Transverse colon (tissue), 4 donors: ENCODE measurements at regions not wholly inside any gene's neighbourhood (a gene's known extent, or its start where the extent isn't known, plus 50 kb on each side); places are given as distances from the start of the nearest gene placed in this dataset.

ENCODE experiments used
- EP300 ChIP-seq: sonication (generic); formaldehyde crosslinking; IDR thresholded peaks from one replicate; pipeline ENCODE4 v1.6.1; 2017; ENCODE audit warnings: antibody characterized with exemption, low read depth
- POLR2A ChIP-seq: fragments of 450-650 bp; IDR thresholded peaks from one replicate; pipeline ENCODE4 v1.6.1; 2016; ENCODE audit warnings: antibody characterized with exemption, mild to moderate bottlenecking, moderate library complexity
- POLR2AphosphoS5 ChIP-seq, 3 donors: sonication (generic); formaldehyde crosslinking; IDR thresholded peaks; one replicate each; pipeline ENCODE4 v1.6.1; 2016; ENCODE audit warnings: antibody characterized with exemption in 3 of 3
- TF ChIP-seq, protein P1 (sequence below), 5 experiments: fragments of 200-600 bp in 3 of 5; fragments of 450-650 bp in 2 of 5; sonication (generic) in 3 of 5; IDR thresholded peaks; 1 replicate in 2 of 5; 2 replicates in 3 of 5; pipeline ENCODE4 v1.5.1; 2016 to 2017; ENCODE audit warnings: antibody characterized with exemption in 5 of 5, inconsistent platforms in 3 of 5, mild to moderate bottlenecking in 2 of 5, moderate library complexity in 1 of 5

DNA sequence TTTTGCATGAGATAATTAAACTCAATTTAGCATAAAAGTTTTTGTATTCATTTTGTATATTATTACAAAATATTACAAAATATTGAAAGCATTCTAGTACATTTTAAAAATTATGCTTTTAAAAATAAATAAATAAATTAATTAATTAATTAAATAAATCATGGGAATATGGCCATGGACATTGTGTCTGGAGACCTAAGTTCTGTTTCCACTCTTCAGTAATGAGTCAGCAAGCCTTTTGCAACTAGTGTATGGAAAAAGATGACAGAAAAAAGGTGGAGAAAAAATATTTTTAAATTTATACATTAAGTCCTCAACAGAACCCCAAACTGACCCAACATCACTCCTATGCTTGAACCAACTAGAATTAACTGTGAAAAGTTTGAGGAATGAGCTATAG is 1187.5 kb upstream of the USP15 start:
- TF ChIP-seq, protein P1, sequence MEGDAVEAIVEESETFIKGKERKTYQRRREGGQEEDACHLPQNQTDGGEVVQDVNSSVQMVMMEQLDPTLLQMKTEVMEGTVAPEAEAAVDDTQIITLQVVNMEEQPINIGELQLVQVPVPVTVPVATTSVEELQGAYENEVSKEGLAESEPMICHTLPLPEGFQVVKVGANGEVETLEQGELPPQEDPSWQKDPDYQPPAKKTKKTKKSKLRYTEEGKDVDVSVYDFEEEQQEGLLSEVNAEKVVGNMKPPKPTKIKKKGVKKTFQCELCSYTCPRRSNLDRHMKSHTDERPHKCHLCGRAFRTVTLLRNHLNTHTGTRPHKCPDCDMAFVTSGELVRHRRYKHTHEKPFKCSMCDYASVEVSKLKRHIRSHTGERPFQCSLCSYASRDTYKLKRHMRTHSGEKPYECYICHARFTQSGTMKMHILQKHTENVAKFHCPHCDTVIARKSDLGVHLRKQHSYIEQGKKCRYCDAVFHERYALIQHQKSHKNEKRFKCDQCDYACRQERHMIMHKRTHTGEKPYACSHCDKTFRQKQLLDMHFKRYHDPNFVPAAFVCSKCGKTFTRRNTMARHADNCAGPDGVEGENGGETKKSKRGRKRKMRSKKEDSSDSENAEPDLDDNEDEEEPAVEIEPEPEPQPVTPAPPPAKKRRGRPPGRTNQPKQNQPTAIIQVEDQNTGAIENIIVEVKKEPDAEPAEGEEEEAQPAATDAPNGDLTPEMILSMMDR (IDR thresholded peaks at IDR 0.05): no peak
- TF ChIP-seq POLR2A (no peak), EP300 (no peak), POLR2AphosphoS5 (IDR thresholded peaks at IDR 0.05) (no peak)
